ENCODE measurements at regions not wholly inside any gene's neighbourhood (a gene's known extent, or its start where the extent isn't known, plus 50 kb on each side); places are given as distances from the start of the nearest gene placed in this dataset.
A peak's percentile ranks its signal among the peaks of the same experiment; 100 is the strongest.

DNA sequence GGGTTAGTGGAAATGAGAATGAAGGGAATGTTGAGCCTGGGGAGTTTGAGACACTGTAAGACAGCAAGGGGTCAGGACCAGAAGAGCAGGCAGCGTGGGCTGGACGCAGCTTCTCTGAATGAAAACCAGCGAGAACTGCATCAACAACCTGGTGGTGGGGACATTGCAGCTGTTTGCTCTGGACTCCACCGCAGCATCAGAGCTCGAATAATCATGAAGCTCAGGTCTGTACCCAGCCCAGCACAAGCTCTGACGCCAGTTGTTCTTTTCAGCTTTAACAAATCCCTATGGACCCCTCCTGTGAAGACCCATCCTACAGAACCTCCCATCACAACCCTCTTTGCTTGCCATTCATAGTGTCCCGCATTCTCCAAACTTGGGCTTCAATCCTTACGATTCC is 106.8 kb upstream of the PNPLA4 start:
- H3K4me3 ChIP-seq: no peak overlapping the region
- H3K9me3 ChIP-seq: no peaks in the 10 kb centered on the region
- no peak for ATAC-seq
- WGBS (ENCODE audit: insufficient coverage, low coverage, low lambda C conversion rate, missing lambda C conversion rate): 77% methylated on average over 7 of the region's 8 CpGs
- H3K4me1 ChIP-seq: no peaks in the 10 kb centered on the region
- H3K27me3 ChIP-seq: no peaks in the 10 kb centered on the region
- no peak for TF ChIP-seq POLR2A (IDR thresholded peaks at IDR 0.05)
- TF ChIP-seq, protein P1, sequence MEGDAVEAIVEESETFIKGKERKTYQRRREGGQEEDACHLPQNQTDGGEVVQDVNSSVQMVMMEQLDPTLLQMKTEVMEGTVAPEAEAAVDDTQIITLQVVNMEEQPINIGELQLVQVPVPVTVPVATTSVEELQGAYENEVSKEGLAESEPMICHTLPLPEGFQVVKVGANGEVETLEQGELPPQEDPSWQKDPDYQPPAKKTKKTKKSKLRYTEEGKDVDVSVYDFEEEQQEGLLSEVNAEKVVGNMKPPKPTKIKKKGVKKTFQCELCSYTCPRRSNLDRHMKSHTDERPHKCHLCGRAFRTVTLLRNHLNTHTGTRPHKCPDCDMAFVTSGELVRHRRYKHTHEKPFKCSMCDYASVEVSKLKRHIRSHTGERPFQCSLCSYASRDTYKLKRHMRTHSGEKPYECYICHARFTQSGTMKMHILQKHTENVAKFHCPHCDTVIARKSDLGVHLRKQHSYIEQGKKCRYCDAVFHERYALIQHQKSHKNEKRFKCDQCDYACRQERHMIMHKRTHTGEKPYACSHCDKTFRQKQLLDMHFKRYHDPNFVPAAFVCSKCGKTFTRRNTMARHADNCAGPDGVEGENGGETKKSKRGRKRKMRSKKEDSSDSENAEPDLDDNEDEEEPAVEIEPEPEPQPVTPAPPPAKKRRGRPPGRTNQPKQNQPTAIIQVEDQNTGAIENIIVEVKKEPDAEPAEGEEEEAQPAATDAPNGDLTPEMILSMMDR (IDR thresholded peaks at IDR 0.05): no peak
- H3K36me3 ChIP-seq: no peaks in the 10 kb centered on the region
- no peak for DNase-seq
- intact Hi-C loops (cut with DNase I): no loop called here
- no peak overlapping the region for H3K27ac ChIP-seq

DNA sequence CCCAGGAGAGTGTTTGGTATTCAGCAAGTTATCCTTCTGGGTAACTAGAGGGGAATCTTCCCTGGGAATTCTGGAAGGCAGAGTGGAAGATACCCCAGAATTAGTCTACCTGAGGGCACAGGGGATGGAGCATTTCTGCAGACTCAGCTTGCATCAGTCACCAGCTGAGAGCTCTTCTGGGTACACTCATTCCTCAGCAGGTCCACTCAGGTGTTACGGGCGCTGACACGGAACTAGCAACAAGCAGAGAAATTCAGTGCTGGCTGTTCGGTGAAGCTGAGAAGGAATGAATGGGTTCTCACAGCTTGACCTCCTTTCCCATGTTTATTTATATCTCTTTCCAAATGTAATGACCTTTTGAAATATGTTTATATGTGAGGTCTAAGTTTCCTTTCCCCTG is 106.0 kb upstream of the PNPLA4 start:
- Histone ChIP-seq H3K36me3 (no peaks in the 10 kb centered on the region), H3K9me3 (no peaks in the 10 kb centered on the region), H3K4me1 (no peaks in the 10 kb centered on the region), H3K27ac (no peak overlapping the region), H3K27me3 (no peaks in the 10 kb centered on the region), H3K4me3 (no peak overlapping the region)
- no peak for DNase-seq
- TF ChIP-seq, protein P1 (IDR thresholded peaks at IDR 0.05): no peak
- no peak for TF ChIP-seq POLR2A (IDR thresholded peaks at IDR 0.05)
- ATAC-seq: no peak
- WGBS (ENCODE audit: insufficient coverage, low coverage, low lambda C conversion rate, missing lambda C conversion rate): 85% methylated on average over 4 of the region's 4 CpGs
- intact Hi-C loops (cut with DNase I): no loop called here

DNA sequence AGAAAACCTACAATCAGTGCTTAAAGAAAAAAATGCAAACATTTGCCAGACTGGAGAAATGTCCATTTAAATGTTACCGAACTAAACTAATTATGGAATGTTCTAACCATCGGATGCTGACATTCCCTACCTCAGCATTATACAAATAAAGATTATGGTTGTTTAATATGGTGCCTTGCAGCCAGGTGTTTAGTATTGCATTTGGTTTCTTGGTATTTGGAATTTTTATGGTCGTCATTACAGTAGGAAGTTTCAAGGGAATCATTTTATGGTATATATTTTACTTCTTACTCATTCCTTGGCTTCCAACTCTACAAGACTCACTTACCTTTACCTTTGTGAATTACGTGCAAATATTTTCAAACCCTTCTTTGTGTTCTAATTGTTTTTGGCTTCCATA is 103.1 kb upstream of the PNPLA4 start:
- H3K9me3 ChIP-seq: no peaks in the 10 kb centered on the region
- H3K4me1 ChIP-seq: peaks cover 0 to 3% (median 0%) of the 10 kb centered on the region in 4 donors
- H3K36me3 ChIP-seq: no peaks in the 10 kb centered on the region
- ATAC-seq: no peak
- intact Hi-C loops (cut with DNase I): no loop called here
- no peak for DNase-seq
- WGBS (ENCODE audit: insufficient coverage, low coverage, low lambda C conversion rate, missing lambda C conversion rate): 83% methylated on average over 4 of the region's 4 CpGs
- no peak overlapping the region for H3K27ac ChIP-seq
- TF ChIP-seq, protein P1 (IDR thresholded peaks at IDR 0.05): no peak
- TF ChIP-seq POLR2A (IDR thresholded peaks at IDR 0.05): no peak
- H3K27me3 ChIP-seq: no peaks in the 10 kb centered on the region
- H3K4me3 ChIP-seq: no peak overlapping the region

DNA sequence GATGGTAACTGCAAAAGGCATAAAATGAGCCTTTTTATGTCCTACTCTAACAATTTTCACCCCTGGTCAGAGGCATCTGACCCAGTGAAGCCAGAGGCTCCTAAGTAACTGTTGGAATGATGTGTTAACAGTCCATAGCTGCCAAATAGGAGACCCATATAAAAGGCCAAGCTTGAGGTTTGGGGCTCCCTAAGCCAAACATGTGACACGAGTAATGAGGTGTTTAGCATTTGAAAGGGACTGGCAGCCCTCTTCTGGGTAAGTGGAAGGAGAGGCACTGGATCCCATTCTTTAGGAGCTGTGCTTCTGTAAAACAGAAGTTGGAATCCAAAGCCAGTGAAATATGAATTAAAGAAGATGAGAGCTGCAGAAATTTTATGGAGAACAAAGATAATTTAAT is 100.6 kb upstream of the PNPLA4 start:
- Histone ChIP-seq H3K4me3 (no peak overlapping the region), H3K4me1 (peaks cover 0 to 6% (median 0%) of the 10 kb centered on the region in 4 donors), H3K27me3 (no peaks in the 10 kb centered on the region), H3K9me3 (no peaks in the 10 kb centered on the region), H3K27ac (no peak overlapping the region), H3K36me3 (no peaks in the 10 kb centered on the region)
- intact Hi-C loops (cut with DNase I): no loop called here
- 45% methylated on average over 1 of the region's 1 CpG for WGBS (ENCODE audit: insufficient coverage, low coverage, low lambda C conversion rate, missing lambda C conversion rate)
- TF ChIP-seq, protein P1 (IDR thresholded peaks at IDR 0.05): no peak
- TF ChIP-seq POLR2A (IDR thresholded peaks at IDR 0.05): no peak
- ATAC-seq: no peak
- DNase-seq: no peak

DNA sequence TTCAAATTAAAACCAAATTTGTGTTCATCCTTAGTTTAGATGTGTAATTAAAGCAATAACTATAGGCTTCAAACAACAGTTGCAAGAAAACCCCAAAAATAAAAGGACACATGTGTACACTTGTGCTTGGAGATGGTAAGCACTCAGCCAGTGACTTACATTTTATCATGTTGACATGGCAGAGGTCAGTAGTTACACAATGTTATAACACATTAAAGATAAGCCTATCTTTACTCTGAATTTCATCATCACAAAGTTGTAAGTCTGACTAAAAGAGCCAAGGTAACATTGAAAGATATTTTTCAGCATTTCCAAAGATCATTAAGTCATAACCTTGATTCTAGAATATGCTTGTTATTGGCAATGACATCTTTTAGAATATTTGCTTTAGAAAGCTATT is 98.5 kb upstream of the PNPLA4 start:
- no peak for TF ChIP-seq POLR2A (IDR thresholded peaks at IDR 0.05)
- TF ChIP-seq, protein P1 (IDR thresholded peaks at IDR 0.05): no peak
- ATAC-seq: peak; percentile 80 to 94 (median 87)

More for the DNA sequence above, 98.5 kb upstream of the PNPLA4 start:
- no peaks in the 10 kb centered on the region for H3K27me3 ChIP-seq
- no peak for DNase-seq
- peaks cover 0 to 6% (median 0%) of the 10 kb centered on the region in 4 donors for H3K4me1 ChIP-seq
- no peaks in the 10 kb centered on the region for H3K36me3 ChIP-seq
- H3K4me3 ChIP-seq: no peak overlapping the region
- no peak overlapping the region for H3K27ac ChIP-seq
- H3K9me3 ChIP-seq: no peaks in the 10 kb centered on the region
- intact Hi-C loops (cut with DNase I): no loop called here
